NCI-H2196 treated with DMSO at 0.1 percent for 48 hours (cell line): ENCODE measurements at regions not wholly inside any gene's neighbourhood (a gene's known extent, or its start where the extent isn't known, plus 50 kb on each side); places are given as distances from the start of the nearest gene placed in this dataset.

Experiments
- DNase-seq: peaks from one replicate; lab custom pipeline; 2025; ENCODE audit not compliant: unreplicated experiment; lab: John Stamatoyannopoulos, UW

- no peak for DNase-seq
Measured at GRCh38 chr11:79762279-79762921, 321.6 kb upstream of the TENM4 start.

GRCh38 chr11:79758325-79758724 lies 317.5 kb upstream of the TENM4 start:
- no peak for DNase-seq

GRCh38 chr11:79747406-79747805 lies 306.6 kb upstream of the TENM4 start:
- no peak for DNase-seq

GRCh38 chr11:79744941-79745340 lies 304.1 kb upstream of the TENM4 start:
- DNase-seq, result no peak

GRCh38 chr11:79742176-79742575 lies 301.3 kb upstream of the TENM4 start:
- no peak for DNase-seq

- no peak for DNase-seq
Measured at GRCh38 chr11:79739591-79739990, 298.8 kb upstream of the TENM4 start.

- no peak for DNase-seq
Measured at GRCh38 chr11:79727221-79727620, 286.4 kb upstream of the TENM4 start.

GRCh38 chr11:79720115-79720514 lies 279.3 kb upstream of the TENM4 start:
- DNase-seq, result no peak

GRCh38 chr11:79708319-79708932 lies 267.6 kb upstream of the TENM4 start:
- DNase-seq, result no peak

GRCh38 chr11:79705648-79706047 lies 264.8 kb upstream of the TENM4 start:
- no peak for DNase-seq

GRCh38 chr11:79702303-79702702 lies 261.5 kb upstream of the TENM4 start:
- DNase-seq, result no peak

GRCh38 chr11:79699246-79699645 lies 258.4 kb upstream of the TENM4 start:
- DNase-seq, result no peak

- no peak for DNase-seq
Measured at GRCh38 chr11:79697905-79698304, 257.1 kb upstream of the TENM4 start.

- DNase-seq, result no peak
Measured at GRCh38 chr11:79694368-79694767, 253.5 kb upstream of the TENM4 start.

- DNase-seq, result no peak
Measured at GRCh38 chr11:79691445-79691844, 250.6 kb upstream of the TENM4 start.

- DNase-seq, result no peak
Measured at GRCh38 chr11:79686703-79687419, 246.0 kb upstream of the TENM4 start.

GRCh38 chr11:79683930-79684329 lies 243.1 kb upstream of the TENM4 start:
- no peak for DNase-seq

GRCh38 chr11:79678780-79679452 lies 238.1 kb upstream of the TENM4 start:
- no peak for DNase-seq

GRCh38 chr11:79676396-79676795 lies 235.6 kb upstream of the TENM4 start:
- no peak for DNase-seq

- no peak for DNase-seq
Measured at GRCh38 chr11:79675081-79675480, 234.3 kb upstream of the TENM4 start.

- no peak for DNase-seq
Measured at GRCh38 chr11:79672786-79673185, 232.0 kb upstream of the TENM4 start.

- DNase-seq, result no peak
Measured at GRCh38 chr11:79671401-79671800, 230.6 kb upstream of the TENM4 start.
